K562 (cell line): ENCODE measurements at regions not wholly inside any gene's neighbourhood (a gene's known extent, or its start where the extent isn't known, plus 50 kb on each side); places are given as distances from the start of the nearest gene placed in this dataset.

Experiments
- ATAC-seq: fragments of 200-7000 bp; cut with Tn5 transposase; 3 replicates; pipeline ENCODE4 v1.9.1; 2020; ENCODE audit warnings: moderate library complexity
- BruUV-seq: library from RNA; stranded (reverse); fragments of 400-500 nt; replicated peaks from 2 replicates; lab custom pipeline; 2021; lab: Mats Ljungman, UMichigan
- CTCF ChIA-PET: fragments of 300-600 bp; formaldehyde crosslinking; extraction: SDS; loops from one replicate; lab custom pipeline; 2021; ENCODE audit warnings: low intra/inter-chr PET ratio; lab: Yijun Ruan, JAX
- POLR2A ChIA-PET: fragments of 300-600, 350-650 bp; sonication (Branson Sonifier 250); formaldehyde crosslinking; extraction: SDS; loops from one replicate; lab custom pipeline; 2021; ENCODE audit warnings: antibody characterized with exemption, inconsistent platforms; lab: Yijun Ruan, JAX
- DNase-seq, 4 experiments: peaks; one replicate each; pipeline versions ENCODE4 v3.0.0 to v3.0.0-alpha.2; 2011 to 2018; ENCODE audit warnings: low spot score in 3 of 4, mixed read lengths in 3 of 4; ENCODE audit errors: extremely low read depth in 1 of 4
- FAIRE-seq: peaks from 2 replicates; lab custom pipeline; 2011; peaks lifted over from hg19 to GRCh38; lab: Jason Lieb, UNC
- H2AFZ ChIP-seq: 2 replicates; pipeline ENCODE4 v1.6.0; 2011; ENCODE audit warnings: low read depth, low read length, control low read depth, inconsistent platforms
- H3K27ac ChIP-seq: fragments of 200-600 bp; 3 replicates; pipeline ENCODE4 v1.8.0; 2011; ENCODE audit warnings: low read depth, mild to moderate bottlenecking, control low read depth, inconsistent platforms, low read length, moderate library complexity, mixed read lengths; ENCODE audit errors: extremely low read depth
- H3K27me3 ChIP-seq, 2 experiments: fragments of 300-600 bp in 1 of 2; 2 replicates in 1 of 2; 3 replicates in 1 of 2; pipeline versions ENCODE4 v1.6.0 to v1.8.0; 2011; ENCODE audit warnings: inconsistent platforms in 2 of 2, low read length in 2 of 2, mild to moderate bottlenecking in 1 of 2, mixed read lengths in 1 of 2, moderate library complexity in 1 of 2; ENCODE audit not compliant: control insufficient read depth in 2 of 2, insufficient read depth in 2 of 2
- H3K36me3 ChIP-seq: fragments of 300-600 bp; 3 replicates; pipeline ENCODE4 v1.8.0; 2011; ENCODE audit warnings: mild to moderate bottlenecking, low read length, inconsistent platforms; ENCODE audit not compliant: control insufficient read depth, insufficient read depth
- H3K4me1 ChIP-seq, 2 experiments: fragments of 200-600 bp in 1 of 2; replicated peaks in 1 of 2; 2 replicates in 1 of 2; 3 replicates in 1 of 2; pipeline versions ENCODE4 v1.5.1 to v1.8.0; 2011; ENCODE audit warnings: inconsistent platforms in 2 of 2, low read length in 2 of 2, mild to moderate bottlenecking in 1 of 2, mixed read lengths in 1 of 2, moderate library complexity in 1 of 2; ENCODE audit not compliant: control insufficient read depth in 2 of 2, insufficient read depth in 2 of 2
- H3K4me2 ChIP-seq: 2 replicates; pipeline ENCODE4 v1.6.1; 2011; ENCODE audit warnings: low read length, control low read depth, inconsistent platforms, mixed read lengths; ENCODE audit not compliant: insufficient read depth
- H3K4me3 ChIP-seq: fragments of 200-600 bp; sonication (generic), shearing (Covaris generic); 2 replicates; pipeline ENCODE4 v1.5.1; 2016; ENCODE audit warnings: control low read depth, inconsistent platforms
- H3K79me2 ChIP-seq: fragments of 200-600 bp; 3 replicates; pipeline ENCODE4 v1.8.0; 2011; ENCODE audit warnings: low read length, inconsistent platforms; ENCODE audit not compliant: control insufficient read depth, insufficient read depth
- H3K9ac ChIP-seq, 2 experiments: 2 replicates each; pipeline versions ENCODE4 v1.6.0 to v1.6.1; 2011; ENCODE audit warnings: low read depth in 2 of 2, low read length in 2 of 2, control low read depth in 1 of 2, inconsistent platforms in 1 of 2, mild to moderate bottlenecking in 1 of 2, mixed read lengths in 1 of 2; ENCODE audit not compliant: insufficient read depth in 1 of 2
- H3K9me1 ChIP-seq: one replicate; pipeline ENCODE4 v1.6.0; 2011; ENCODE audit warnings: inconsistent platforms, mild to moderate bottlenecking, low read length, moderate library complexity; ENCODE audit not compliant: control insufficient read depth, insufficient read depth
- H3K9me3 ChIP-seq: replicated peaks from 2 replicates; pipeline ENCODE4 v1.5.1; 2011; ENCODE audit warnings: low read depth, low read length, inconsistent platforms; ENCODE audit not compliant: control insufficient read depth, insufficient read depth
- H4K20me1 ChIP-seq: replicated peaks from 2 replicates; pipeline ENCODE4 v1.6.1; 2011; ENCODE audit warnings: low read length, inconsistent platforms, mixed read lengths; ENCODE audit not compliant: control insufficient read depth, insufficient read depth
- ATF4 ChIP-seq: fragments of 450-650 bp; formaldehyde crosslinking; IDR thresholded peaks from 2 replicates; pipeline ENCODE4 v1.4.0; 2022; ENCODE audit warnings: mild to moderate bottlenecking, moderate library complexity
- BRF1 ChIP-seq: IDR thresholded peaks from 3 replicates; pipeline ENCODE4 v1.6.1; 2011; ENCODE audit warnings: borderline replicate concordance, mild to moderate bottlenecking; ENCODE audit not compliant: insufficient read length; ENCODE audit errors: extremely low read depth
- CBFA2T3 ChIP-seq: fragments of 450-650 bp; IDR thresholded peaks from 2 replicates; pipeline ENCODE4 v1.6.1; 2017
- CREB1 ChIP-seq, 2 experiments: sonication (generic) in 1 of 2; formaldehyde crosslinking in 1 of 2; IDR thresholded peaks; 2 replicates each; pipeline versions ENCODE4 v1.6.1 to v1.8.0; 2012 to 2022; ENCODE audit warnings: inconsistent platforms in 1 of 2, mild to moderate bottlenecking in 1 of 2, missing genetic modification reagents in 1 of 2, moderate library complexity in 1 of 2
- CREM ChIP-seq: IDR thresholded peaks from 2 replicates; pipeline ENCODE4 v1.6.1; 2014; ENCODE audit warnings: antibody characterized with exemption, low read depth
- EGR1 ChIP-seq: fragments of 450-650 bp; conservative IDR thresholded peaks from 2 replicates; pipeline ENCODE4 v1.6.1; 2017; ENCODE audit warnings: mild to moderate bottlenecking
- GATAD2A ChIP-seq: fragments of 450-650 bp; IDR thresholded peaks from 2 replicates; pipeline ENCODE4 v1.6.1; 2017
- JUND ChIP-seq, 2 experiments: IDR thresholded peaks; 2 replicates in 1 of 2; 3 replicates in 1 of 2; pipeline ENCODE4 v1.6.1; 2011; ENCODE audit warnings: borderline replicate concordance in 2 of 2, low read depth in 2 of 2, low read length in 2 of 2, improper control_type of control experiment in 1 of 2, missing biosample characterization in 1 of 2, missing genetic modification characterization in 1 of 2, missing genetic modification reagents in 1 of 2
- KLF16 ChIP-seq: IDR thresholded peaks from 2 replicates; pipeline ENCODE4 v1.6.1; 2016; ENCODE audit warnings: antibody characterized with exemption
- PBX2 ChIP-seq, 2 experiments: IDR thresholded peaks in 1 of 2; conservative IDR thresholded peaks in 1 of 2; 2 replicates each; pipeline ENCODE4 v1.6.1; 2016; ENCODE audit warnings: low read depth in 2 of 2, mild to moderate bottlenecking in 1 of 2, missing compliant biosample characterization in 1 of 2, missing genetic modification characterization in 1 of 2, moderate library complexity in 1 of 2
- PML ChIP-seq: IDR thresholded peaks from 2 replicates; pipeline ENCODE4 v1.6.1; 2012; ENCODE audit warnings: low read length, inconsistent platforms
- RBM22 ChIP-seq: fragments of 200-400 bp; formaldehyde crosslinking; IDR thresholded peaks from 2 replicates; pipeline ENCODE4 v1.6.1; 2018; ENCODE audit warnings: low read length, low read depth; ENCODE audit not compliant: poor library complexity, severe bottlenecking
- SOX6 ChIP-seq: fragments of 450-650 bp; IDR thresholded peaks from 2 replicates; pipeline ENCODE4 v1.6.1; 2014; ENCODE audit warnings: mild to moderate bottlenecking
- STAT5A ChIP-seq: IDR thresholded peaks from 2 replicates; pipeline ENCODE4 v1.6.1; 2012; ENCODE audit warnings: low read length, inconsistent platforms, borderline replicate concordance
- TCFL5 ChIP-seq: fragments of 250-450 bp; sonication (Bioruptor Pico); conservative IDR thresholded peaks from 2 replicates; pipeline ENCODE4 v1.6.1; 2021; ENCODE audit warnings: mild to moderate bottlenecking, moderate library complexity, matching md5 sums
- THRB ChIP-seq: fragments of 450-650 bp; formaldehyde crosslinking; conservative IDR thresholded peaks from 2 replicates; pipeline ENCODE4 v1.4.0; 2022; ENCODE audit warnings: mild to moderate bottlenecking, missing genetic modification characterization
- ZNF175 ChIP-seq: fragments of 200-800 bp; sonication (Bioruptor generic); IDR thresholded peaks from 2 replicates; pipeline ENCODE4 v1.6.1; 2016; ENCODE audit warnings: low read depth, mild to moderate bottlenecking, missing genetic modification characterization, missing compliant biosample characterization
- WGBS: fragments of 100-300 bp; shearing (Covaris generic); methylation state at CpG from one replicate; pipeline ENCODE4 v1.1.6; 2016; ENCODE audit warnings: low coverage, mixed read lengths; ENCODE audit not compliant: insufficient coverage; ENCODE audit errors: missing lambda C conversion rate; 5-methylcytosine and 5-hydroxymethylcytosine counted together
- in situ Hi-C: fragments of 300-500 bp; cut with MboI; formaldehyde crosslinking; loops from 4 replicates; pipeline ENCODE4 v1.15.0; 2018; ENCODE audit warnings: inconsistent platforms, mixed read lengths
- intact Hi-C: fragments of 100-400 bp; cut with micrococcal nuclease; formaldehyde crosslinking; loops from 2 replicates; pipeline ENCODE4 v1.14.2; 2022

- ATAC-seq (peak; percentile 76), FAIRE-seq (peak; percentile 62), DNase-seq (peak; percentile 41 to 60 (median 48))
- WGBS: 7% methylated on average over 8 of the region's 8 CpGs
- in situ Hi-C loops: no loop called here
- Histone ChIP-seq H3K4me3 (no peak overlapping the region), H2AFZ (no peak overlapping the region; the same call in 1 of the 2 replicates), H3K79me2 (no peaks in the 10 kb centered on the region), H3K4me2 (no peak overlapping the region), H3K36me3 (no peaks in the 10 kb centered on the region), H3K4me1 (peaks cover 0 to 17% of the 10 kb centered on the region in 2 experiments; a peak in 2 of 5 replicates), H3K9me1 (no peaks in the 10 kb centered on the region), H4K20me1 (no peaks in the 10 kb centered on the region; the same call in 1 of the 2 replicates), H3K27ac (no peak overlapping the region), H3K27me3 (no peaks in the 10 kb centered on the region; a peak in 1 of 5 replicates), H3K9ac (no peak overlapping the region), H3K9me3 (no peaks in the 10 kb centered on the region)
- BruUV-seq: no TSS peak
- CTCF ChIA-PET: no interaction called here
- intact Hi-C loops: loop anchor here (10.0 kb wide), 1 partner anchor 188 kb away; the partner anchor contains the start of gene THBS1
- POLR2A ChIA-PET: interaction anchor here (0.6 to 1.1 kb wide), 2 partner anchors 48 to 103 kb away, joined by 3 read pairs; no protein-coding TSS in a partner anchor
- TF ChIP-seq GATAD2A (no peak), TCFL5 (CRISPR knock-in tag) (no peak), CBFA2T3 (peak; percentile 77), EGR1 (no peak), CREB1 (IDR thresholded peaks at IDR 0.05) (peak; percentile 89), CREB1 (CRISPR knock-in tag; IDR thresholded peaks at IDR 0.05) (no peak), ZNF175 (peak; percentile 99), ATF4 (CRISPR knock-in tag) (0 out of 2 replicates have a peak, but pooled peaks have one; percentile 56), JUND (IDR thresholded peaks at IDR 0.05; ENCODE audit: borderline replicate concordance, low read depth, low read length) (no peak), JUND (tag; IDR thresholded peaks at IDR 0.05; ENCODE audit: borderline replicate concordance, low read depth, low read length) (peak; percentile 60; the same call in 1 of the 3 replicates), PBX2 (CRISPR knock-in tag; IDR thresholded peaks at IDR 0.05; ENCODE audit: low read depth) (no peak), PBX2 (tag; conservative IDR thresholded peaks at IDR 0.05; ENCODE audit: low read depth) (peak; percentile 76), STAT5A (peak; percentile 60), CREM (peak; percentile 95), RBM22 (no peak), SOX6 (0 out of 2 replicates have a peak, but pooled peaks have one; percentile 27), THRB (CRISPR knock-in tag) (0 out of 2 replicates have a peak, but pooled peaks have one; percentile 19), PML (peak; percentile 69; the same call in 1 of the 2 replicates), BRF1 (no peak), KLF16 (peak; percentile 80)
Measured at GRCh38 chr15:39396979-39397615, 183.8 kb upstream of the THBS1 start.
